HepG2 (cell line): ENCODE measurements at regions not wholly inside any gene's neighbourhood (a gene's known extent, or its start where the extent isn't known, plus 50 kb on each side); places are given as distances from the start of the nearest gene placed in this dataset.

Source experiments
- ATAC-seq: fragments of 200-7000 bp; cut with Tn5 transposase; 3 replicates; pipeline ENCODE4 v1.9.1; 2020; ENCODE audit warnings: mild to moderate bottlenecking, moderate library complexity
- BruUV-seq: library from RNA; stranded (reverse); fragments of 400-500 nt; replicated peaks from 2 replicates; lab custom pipeline; 2021; lab: Mats Ljungman, UMichigan
- CTCF ChIA-PET: fragments of 300-600 bp; formaldehyde crosslinking; extraction: SDS; loops from one replicate; lab custom pipeline; 2021; ENCODE audit warnings: low total read pairs, inconsistent platforms, low intra/inter-chr PET ratio; lab: Yijun Ruan, JAX
- POLR2A ChIA-PET: fragments of 350-600 bp; sonication (Branson Sonifier 250); formaldehyde crosslinking; loops from one replicate; lab custom pipeline; 2020; ENCODE audit warnings: antibody characterized with exemption, inconsistent platforms; lab: Yijun Ruan, JAX
- DNase-seq: peaks from one replicate; pipeline ENCODE4 v3.0.0-alpha.2; 2015; ENCODE audit warnings: low spot score
- FAIRE-seq: peaks from 3 replicates; lab custom pipeline; 2011; peaks lifted over from hg19 to GRCh38; lab: Jason Lieb, UNC
- H2AFZ ChIP-seq: one replicate; pipeline ENCODE4 v1.6.1; 2011; ENCODE audit warnings: low read length, inconsistent platforms
- H3K27ac ChIP-seq: fragments of 300-600 bp; 3 replicates; pipeline ENCODE4 v1.8.0; 2011; ENCODE audit warnings: mixed run types, mild to moderate bottlenecking, mixed read lengths, low read length, inconsistent platforms; ENCODE audit not compliant: insufficient read depth; ENCODE audit errors: extremely low read length
- H3K27me3 ChIP-seq, 2 experiments: fragments of 200-600 bp in 1 of 2; 2 replicates in 1 of 2; 3 replicates in 1 of 2; pipeline versions ENCODE4 v1.6.0 to v1.8.0; 2011; ENCODE audit warnings: low read length in 2 of 2, mild to moderate bottlenecking in 2 of 2, moderate library complexity in 2 of 2, inconsistent platforms in 1 of 2; ENCODE audit not compliant: insufficient read depth in 2 of 2, control insufficient read depth in 1 of 2
- H3K36me3 ChIP-seq, 2 experiments: fragments of 200-600 bp in 1 of 2; replicated peaks in 1 of 2; 2 replicates in 1 of 2; 3 replicates in 1 of 2; pipeline versions ENCODE4 v1.5.1 to v1.8.0; 2011; ENCODE audit warnings: low read length in 2 of 2, inconsistent platforms in 1 of 2; ENCODE audit not compliant: insufficient read depth in 2 of 2, control insufficient read depth in 1 of 2
- H3K4me1 ChIP-seq: 2 replicates; pipeline ENCODE4 v1.5.1; 2012; ENCODE audit warnings: low read length, inconsistent platforms; ENCODE audit not compliant: insufficient read depth
- H3K4me2 ChIP-seq: 2 replicates; pipeline ENCODE4 v1.6.0; 2011; ENCODE audit warnings: low read depth, low read length, inconsistent platforms
- H3K4me3 ChIP-seq, 3 experiments: fragments of 200-600 bp in 1 of 3; sonication (generic), shearing (Covaris generic) in 1 of 3; replicated peaks in 1 of 3; 2 replicates each; pipeline ENCODE4 v1.5.1; 2011 to 2016; ENCODE audit warnings: low read length in 3 of 3, inconsistent platforms in 2 of 3, low read depth in 2 of 3, mild to moderate bottlenecking in 2 of 3, control low read depth in 1 of 3, mixed read lengths in 1 of 3; ENCODE audit not compliant: insufficient read depth in 1 of 3
- H3K79me2 ChIP-seq: one replicate; pipeline ENCODE4 v1.6.1; 2011; ENCODE audit warnings: low read length, inconsistent platforms; ENCODE audit not compliant: insufficient read depth
- H3K9ac ChIP-seq: 2 replicates; pipeline ENCODE4 v1.6.0; 2011; ENCODE audit warnings: mild to moderate bottlenecking, low read depth, low read length, inconsistent platforms; ENCODE audit not compliant: insufficient read depth
- H3K9me3 ChIP-seq: 2 replicates; pipeline ENCODE4 v1.5.1; 2012; ENCODE audit warnings: mild to moderate bottlenecking, low read length
- H4K20me1 ChIP-seq: 2 replicates; pipeline ENCODE4 v1.6.0; 2011; ENCODE audit warnings: inconsistent platforms, mild to moderate bottlenecking, low read length, moderate library complexity; ENCODE audit not compliant: insufficient read depth
- AKAP8 ChIP-seq: sonication (generic); formaldehyde crosslinking; IDR thresholded peaks from 2 replicates; pipeline ENCODE4 v1.5.1; 2020; ENCODE audit warnings: mild to moderate bottlenecking, missing genetic modification reagents
- HDAC1 ChIP-seq: sonication (generic); formaldehyde crosslinking; IDR thresholded peaks from 2 replicates; pipeline ENCODE4 v1.5.1; 2020; ENCODE audit warnings: mild to moderate bottlenecking, missing genetic modification reagents
- KLF6 ChIP-seq: IDR thresholded peaks from 2 replicates; pipeline ENCODE4 v1.8.0; 2016; ENCODE audit warnings: missing biosample characterization, missing genetic modification reagents
- MAF1 ChIP-seq: sonication (generic); formaldehyde crosslinking; IDR thresholded peaks from 2 replicates; pipeline ENCODE4 v1.5.0; 2020; ENCODE audit warnings: missing genetic modification reagents, borderline replicate concordance
- MLLT10 ChIP-seq: sonication (generic); formaldehyde crosslinking; IDR thresholded peaks from 2 replicates; pipeline ENCODE4 v1.4.0; 2020; ENCODE audit warnings: missing genetic modification reagents
- MYC ChIP-seq: sonication (generic); formaldehyde crosslinking; IDR thresholded peaks from 2 replicates; pipeline ENCODE4 v1.9.0; 2021; ENCODE audit warnings: missing genetic modification reagents, borderline replicate concordance
- SOX13 ChIP-seq, 3 experiments: fragments of 450-650 bp in 1 of 3; sonication (generic) in 1 of 3; formaldehyde crosslinking in 1 of 3; IDR thresholded peaks in 2 of 3; conservative IDR thresholded peaks in 1 of 3; 2 replicates each; pipeline versions ENCODE4 v1.5.0 to v1.6.1; 2016 to 2020; ENCODE audit warnings: antibody characterized with exemption in 1 of 3, mild to moderate bottlenecking in 1 of 3, missing compliant biosample characterization in 1 of 3, missing genetic modification reagents in 1 of 3, moderate library complexity in 1 of 3
- TAF1 ChIP-seq: sonication (generic); formaldehyde crosslinking; IDR thresholded peaks from 2 replicates; pipeline ENCODE4 v1.4.0; 2020; ENCODE audit warnings: missing genetic modification reagents
- ZBTB14 ChIP-seq: sonication (generic); formaldehyde crosslinking; IDR thresholded peaks from 2 replicates; pipeline ENCODE4 v1.4.0; 2020; ENCODE audit warnings: missing genetic modification reagents
- ZMYM3 ChIP-seq: sonication (generic); formaldehyde crosslinking; IDR thresholded peaks from 2 replicates; pipeline ENCODE4 v1.5.1; 2020; ENCODE audit warnings: mild to moderate bottlenecking, missing genetic modification reagents
- ZNF460 ChIP-seq: sonication (generic); formaldehyde crosslinking; IDR thresholded peaks from 2 replicates; pipeline ENCODE4 v1.5.1; 2020; ENCODE audit warnings: missing genetic modification reagents, mild to moderate bottlenecking, borderline replicate concordance
- ZNF616 ChIP-seq: sonication (generic); formaldehyde crosslinking; IDR thresholded peaks from 2 replicates; pipeline ENCODE4 v1.5.0; 2020; ENCODE audit warnings: low read depth, mild to moderate bottlenecking, missing genetic modification reagents
- WGBS: methylation state at CpG from one replicate; pipeline ENCODE4 v1.1.6; 2017; ENCODE audit warnings: low lambda C conversion rate; 5-methylcytosine and 5-hydroxymethylcytosine counted together
- in situ Hi-C: cut with HindIII; loops from 2 replicates; pipeline ENCODE4 v1.10.0; 2017; ENCODE audit warnings: low pct_unique_long_range_greater_than_20kb; ENCODE audit not compliant: extremely low pct_ligation_motif_present
- intact Hi-C: fragments of 100-400 bp; cut with micrococcal nuclease; formaldehyde crosslinking; loops from one replicate; pipeline ENCODE4 v1.10.0; 2022; ENCODE audit not compliant: unreplicated experiment

GRCh38 chr13:109497917-109498316, 288.5 kb downstream of the IRS2 start:
- in situ Hi-C loops: no loop called here
- Histone ChIP-seq H3K79me2 (no peaks in the 10 kb centered on the region), H3K36me3 (no peaks in the 10 kb centered on the region), H3K9me3 (no peaks in the 10 kb centered on the region), H3K4me1 (no peaks in the 10 kb centered on the region), H3K4me3 (no peak overlapping the region), H3K4me2 (no peak overlapping the region), H4K20me1 (no peaks in the 10 kb centered on the region), H3K27ac (no peak overlapping the region), H2AFZ (no peak overlapping the region), H3K9ac (no peak overlapping the region), H3K27me3 (no peaks in the 10 kb centered on the region)
- WGBS: 47% methylated on average over 10 of the region's 10 CpGs
- intact Hi-C loops: no loop called here
- ChIA-PET POLR2A (no interaction called here), CTCF (no interaction called here)
- no peak for DNase-seq
- ATAC-seq: no peak
- no peak for FAIRE-seq
- no TSS peak for BruUV-seq
- TF ChIP-seq MAF1 (CRISPR knock-in tag): no peak
- TF ChIP-seq TAF1 (CRISPR knock-in tag): no peak
- TF ChIP-seq HDAC1 (CRISPR knock-in tag): no peak
- no peak for TF ChIP-seq SOX13 (IDR thresholded peaks at IDR 0.05)
- no peak for TF ChIP-seq SOX13 (CRISPR knock-in tag; conservative IDR thresholded peaks at IDR 0.05 in 1 of 2, IDR thresholded peaks at IDR 0.05 in 1 of 2)
- TF ChIP-seq ZNF460 (CRISPR knock-in tag): no peak
- no peak for TF ChIP-seq ZBTB14 (CRISPR knock-in tag)
- TF ChIP-seq AKAP8 (CRISPR knock-in tag): no peak
- TF ChIP-seq MLLT10 (CRISPR knock-in tag): no peak
- no peak for TF ChIP-seq KLF6 (CRISPR knock-in tag)
- no peak for TF ChIP-seq ZNF616
- no peak for TF ChIP-seq ZMYM3 (CRISPR knock-in tag)
- TF ChIP-seq MYC: no peak
